GM13977 (cell line): ENCODE measurements at regions not wholly inside any gene's neighbourhood (a gene's known extent, or its start where the extent isn't known, plus 50 kb on each side); places are given as distances from the start of the nearest gene placed in this dataset.
A peak's percentile ranks its signal among the peaks of the same experiment; 100 is the strongest.

Experiments used
- DNase-seq: peaks from one replicate; pipeline ENCODE4 v3.0.0; 2012; ENCODE audit warnings: low spot score
- CTCF ChIP-seq: IDR thresholded peaks from 2 replicates; pipeline ENCODE4 v1.5.1; 2012; ENCODE audit warnings: mild to moderate bottlenecking, control low read depth; ENCODE audit not compliant: insufficient read depth; ENCODE audit errors: extremely low read depth, missing control alignments
- in situ Hi-C: fragments of 300-500 bp; cut with MboI; formaldehyde crosslinking; loops from one replicate; pipeline ENCODE4 v1.12.0; 2022; ENCODE audit warnings: low sequenced_read_pairs, low pct_unique_long_range_greater_than_20kb, mixed read lengths, inconsistent platforms; ENCODE audit not compliant: unreplicated experiment

DNA sequence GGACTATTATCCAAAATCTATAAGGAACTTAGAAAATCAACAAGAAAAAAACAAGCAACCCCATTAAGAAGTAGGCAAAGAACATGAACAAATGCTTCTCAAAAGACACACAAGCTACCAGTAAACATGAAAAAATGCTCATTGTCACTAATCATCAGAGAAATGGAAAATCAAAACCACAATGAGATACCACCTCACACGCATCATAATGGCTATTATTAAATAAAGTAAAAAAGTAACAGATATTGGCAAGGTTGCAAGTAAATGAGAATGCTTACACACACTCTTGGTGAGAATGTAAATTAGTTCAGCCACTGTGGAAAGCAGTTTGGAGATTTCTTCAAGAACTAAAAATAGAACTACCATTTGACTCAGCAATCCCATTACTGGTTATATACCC, 167.0 kb upstream of the DMRTA1 start:
- in situ Hi-C loops, result no loop called here
- TF ChIP-seq CTCF, result no peak
- DNase-seq, result no peak

DNA sequence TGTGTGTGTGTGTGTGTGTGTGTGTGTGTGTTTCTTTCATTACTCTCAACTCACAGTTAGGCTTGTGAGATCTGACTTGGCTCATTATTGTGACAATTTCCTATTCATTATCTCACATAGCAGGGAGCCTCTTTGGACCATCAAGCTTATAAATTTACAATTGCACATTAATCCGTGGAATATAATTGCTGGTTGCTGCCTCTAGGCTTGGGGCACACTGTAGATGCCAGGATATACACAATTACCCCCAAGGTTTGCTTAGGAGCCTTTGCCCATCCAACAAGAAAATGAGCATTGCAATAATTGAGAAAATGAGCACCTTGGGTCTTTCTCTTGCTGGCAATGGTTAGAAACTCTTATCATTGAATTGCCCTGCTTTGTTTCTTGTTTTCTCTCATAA, 161.6 kb upstream of the DMRTA1 start:
- in situ Hi-C loops, result no loop called here
- DNase-seq, result no peak
- no peak for TF ChIP-seq CTCF

DNA sequence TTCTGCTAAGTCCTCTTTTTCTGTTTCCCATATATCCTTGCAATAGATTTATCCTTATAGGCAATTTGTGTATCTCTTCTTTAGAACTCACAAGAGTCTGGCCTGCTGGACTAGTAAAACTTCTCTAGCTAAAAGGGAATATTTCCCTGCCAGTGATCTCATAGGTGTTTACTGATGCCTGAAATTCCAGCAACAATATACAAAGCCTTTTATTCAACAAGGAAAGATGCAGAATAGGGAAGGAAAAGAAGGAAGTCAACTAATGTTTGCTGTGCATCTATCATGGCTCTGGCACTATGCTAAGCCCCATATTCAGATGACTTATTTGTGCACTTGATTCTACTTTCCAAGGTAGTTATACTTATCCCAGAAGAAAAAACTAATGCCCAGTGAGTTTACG, 160.0 kb upstream of the DMRTA1 start:
- TF ChIP-seq CTCF, result no peak
- no peak for DNase-seq
- in situ Hi-C loops, result no loop called here

GRCh38 chr9:22288661-22289060, 158.0 kb upstream of the DMRTA1 start:
- no peak for TF ChIP-seq CTCF
- in situ Hi-C loops, result no loop called here
- no peak for DNase-seq

DNA sequence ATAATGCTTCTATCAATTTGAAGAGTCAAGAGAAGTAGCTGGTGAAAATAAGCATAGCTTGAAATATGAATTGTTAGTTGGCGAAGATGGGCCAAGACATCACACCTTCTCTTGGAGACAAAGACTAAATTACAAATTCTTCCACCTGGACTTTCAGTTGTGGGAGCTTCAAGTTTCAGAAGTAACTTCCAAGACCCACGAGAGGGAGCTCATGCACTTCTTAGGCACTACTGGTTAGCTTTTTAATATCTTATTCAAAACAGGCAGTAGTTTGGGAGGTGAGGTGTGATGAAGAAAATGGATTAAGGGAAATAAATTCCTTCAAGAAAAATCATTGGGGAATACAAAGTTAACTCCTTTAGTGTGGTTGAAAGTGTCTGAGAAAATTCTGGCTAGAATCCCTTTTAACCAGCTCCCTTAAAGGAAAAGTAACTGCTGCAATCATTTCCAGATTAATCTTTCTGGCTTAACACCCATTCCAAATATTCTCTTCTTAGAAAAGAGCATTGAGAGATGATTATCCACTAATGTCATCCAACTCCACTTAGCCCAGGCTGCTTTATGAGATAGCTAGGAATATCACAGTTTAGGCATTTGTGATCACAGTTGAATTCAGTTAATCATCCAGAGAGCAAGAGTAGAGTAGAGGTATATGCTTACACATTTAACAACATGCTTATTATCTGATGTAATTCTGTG, 139.5 kb upstream of the DMRTA1 start:
- no peak for DNase-seq
- in situ Hi-C loops, result no loop called here
- peak; percentile 32 for TF ChIP-seq CTCF

- no peak for DNase-seq
- in situ Hi-C loops, result no loop called here
- TF ChIP-seq CTCF, result no peak
These were observed 138.4 kb upstream of the DMRTA1 start for GRCh38 chr9:22308177-22308576.
